ENCODE measurements at regions not wholly inside any gene's neighbourhood (a gene's known extent, or its start where the extent isn't known, plus 50 kb on each side); places are given as distances from the start of the nearest gene placed in this dataset.

DNA sequence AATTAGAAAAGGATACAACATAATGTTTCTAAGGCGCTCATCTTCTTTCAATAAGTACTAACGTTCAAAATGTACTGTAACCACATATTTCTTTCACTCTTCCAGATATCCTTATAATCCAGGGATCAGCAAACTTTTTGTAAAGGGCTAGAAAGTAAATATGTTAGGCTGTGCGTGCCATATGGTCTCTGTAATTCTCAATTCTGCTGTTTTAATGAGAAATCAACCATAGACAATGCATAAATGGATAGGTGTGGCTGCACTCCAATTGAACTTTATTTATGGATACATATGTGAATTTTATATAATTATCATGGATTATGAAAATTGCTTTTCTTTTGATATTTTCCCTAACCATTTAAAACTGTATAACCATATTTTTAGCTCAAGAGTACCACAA, 459.4 kb downstream of the EPHA4 start:
- no peak for FAIRE-seq

DNA sequence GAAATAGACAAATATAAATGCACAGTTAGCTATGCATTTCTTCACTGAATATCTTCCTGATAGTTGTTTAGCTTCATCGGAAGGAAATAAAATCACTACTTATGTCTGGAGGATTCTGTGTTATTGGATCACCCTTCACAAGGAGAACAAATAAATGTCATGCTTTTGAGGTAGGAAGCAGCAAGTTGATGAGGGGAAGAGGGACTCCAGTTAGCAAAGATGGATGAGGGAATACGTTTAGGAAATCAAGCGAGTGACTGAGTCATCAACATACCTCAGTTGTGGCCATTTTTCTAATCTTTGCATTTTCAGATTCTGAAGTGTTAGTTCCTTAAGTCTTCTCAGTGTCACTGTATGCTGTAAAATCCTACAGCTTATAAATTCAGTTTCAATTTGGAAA, 456.2 kb downstream of the EPHA4 start:
- DNase-seq (ENCODE audit: low spot score): no peak
- FAIRE-seq: no peak

More for the DNA sequence above, 459.4 kb downstream of the EPHA4 start:
- DNase-seq (ENCODE audit: low spot score): no peak

DNA sequence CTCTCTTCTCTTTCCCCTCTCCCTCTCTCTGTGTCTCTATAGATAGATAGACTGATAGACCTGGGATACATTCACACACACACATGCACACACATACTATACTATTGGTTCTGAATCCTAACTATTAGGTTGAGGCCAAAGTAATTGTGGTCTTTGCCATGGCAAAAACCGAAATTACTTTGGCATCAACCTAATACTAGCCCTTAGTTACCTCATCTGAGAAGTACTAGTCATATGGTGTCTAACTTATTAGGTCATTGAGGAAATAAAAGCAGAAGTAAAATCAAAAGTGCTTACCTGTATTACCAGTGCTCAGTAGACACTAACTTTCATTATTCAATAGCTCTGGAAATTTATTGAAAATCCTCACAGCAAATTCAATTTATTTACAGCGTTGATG, 451.5 kb downstream of the EPHA4 start:
- DNase-seq (ENCODE audit: low spot score): no peak
- FAIRE-seq: no peak

DNA sequence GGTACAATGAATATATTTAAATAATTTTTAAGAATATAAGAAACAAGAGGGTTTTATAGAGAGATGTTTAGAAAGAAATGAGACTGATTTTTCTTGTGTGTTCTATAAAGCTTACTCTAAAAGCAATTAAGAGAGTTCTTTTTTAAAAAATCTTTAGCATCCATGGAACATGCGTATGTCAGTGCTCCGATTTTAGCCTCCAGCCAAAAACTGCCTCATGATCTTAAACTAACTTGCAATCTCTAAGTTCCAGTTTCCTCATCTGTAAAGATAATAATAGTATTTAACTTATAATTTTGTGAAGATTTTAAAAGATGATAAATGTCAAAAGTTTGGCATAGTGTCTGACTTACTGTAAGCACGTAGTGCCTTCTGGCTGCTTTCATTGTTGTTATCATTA, 448.7 kb downstream of the EPHA4 start:
- DNase-seq (ENCODE audit: low spot score): no peak
- no peak for FAIRE-seq

DNA sequence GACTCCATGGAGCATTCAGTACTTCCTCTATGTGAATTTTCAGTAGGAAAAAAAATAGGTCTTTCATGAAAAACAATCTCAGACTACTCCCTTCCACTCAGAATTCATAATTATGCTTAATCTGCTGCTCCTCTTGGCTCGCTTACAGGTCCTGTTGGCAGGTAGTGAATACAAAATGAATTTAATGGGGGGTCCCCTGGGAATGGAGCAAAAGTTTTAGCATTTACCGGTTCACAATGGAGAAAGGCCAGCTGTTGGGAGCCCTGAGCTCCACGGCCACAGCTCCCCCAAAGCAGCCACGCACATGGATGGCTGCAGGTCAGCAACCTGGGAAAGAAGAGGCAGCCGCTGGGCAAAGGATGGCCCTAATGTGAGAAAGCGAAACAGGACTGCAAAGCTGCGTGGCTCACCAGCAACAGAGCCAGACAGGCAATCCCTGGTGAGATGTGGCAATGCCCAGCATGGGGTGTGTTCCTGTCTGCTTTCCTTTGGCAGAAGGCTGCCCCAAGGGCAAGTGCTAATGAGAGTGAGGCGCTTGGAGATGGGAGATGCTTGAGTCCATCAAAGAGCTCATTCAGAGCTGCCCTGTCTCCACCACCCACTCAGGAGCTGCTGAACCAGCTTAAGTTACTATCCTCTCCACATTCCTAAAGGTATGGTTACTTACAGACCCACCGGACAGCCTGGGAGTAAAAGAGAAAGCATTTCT, 447.4 kb downstream of the EPHA4 start:
- FAIRE-seq (no peak), DNase-seq (ENCODE audit: low spot score) (no peak)

DNA sequence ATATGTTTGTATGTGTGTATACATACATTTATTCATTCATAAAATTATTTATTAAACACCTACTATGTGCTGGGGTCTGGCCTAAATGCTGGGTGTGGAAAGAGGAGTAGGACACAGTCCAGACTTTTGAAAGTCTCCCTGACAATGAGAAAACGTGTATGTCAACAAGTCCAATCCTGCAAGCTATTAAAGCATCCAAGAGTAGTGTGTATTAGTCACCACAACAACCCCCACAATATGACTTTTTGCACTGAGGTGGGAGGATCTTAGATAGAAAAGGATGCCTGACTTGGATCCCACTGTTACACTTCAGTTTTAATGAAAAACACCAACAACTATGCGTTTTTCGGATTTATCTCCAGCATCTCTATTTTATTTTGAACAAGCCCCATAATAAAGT, 446.4 kb downstream of the EPHA4 start:
- no peak for DNase-seq (ENCODE audit: low spot score)
- no peak for FAIRE-seq

DNA sequence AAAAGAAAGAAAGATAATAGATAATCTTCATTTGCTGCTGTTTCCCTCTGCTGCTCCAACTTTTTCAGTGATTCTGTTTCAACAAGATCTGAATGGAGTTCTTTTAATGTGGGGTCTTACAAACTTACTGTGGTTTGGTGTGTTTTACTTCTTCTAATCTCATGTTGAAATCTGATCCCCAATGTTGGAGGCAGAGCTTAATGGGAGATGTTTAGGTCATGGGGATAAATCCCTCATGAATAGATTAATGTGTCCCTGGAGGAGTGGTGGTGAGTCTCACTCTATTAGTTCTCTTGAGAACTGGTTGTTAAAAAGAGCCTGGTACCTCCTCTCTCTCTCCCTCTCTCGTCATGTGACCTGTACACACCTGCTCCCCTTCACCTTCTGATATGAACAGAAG, 442.4 kb downstream of the EPHA4 start:
- DNase-seq (ENCODE audit: low spot score) (no peak), FAIRE-seq (no peak)

DNA sequence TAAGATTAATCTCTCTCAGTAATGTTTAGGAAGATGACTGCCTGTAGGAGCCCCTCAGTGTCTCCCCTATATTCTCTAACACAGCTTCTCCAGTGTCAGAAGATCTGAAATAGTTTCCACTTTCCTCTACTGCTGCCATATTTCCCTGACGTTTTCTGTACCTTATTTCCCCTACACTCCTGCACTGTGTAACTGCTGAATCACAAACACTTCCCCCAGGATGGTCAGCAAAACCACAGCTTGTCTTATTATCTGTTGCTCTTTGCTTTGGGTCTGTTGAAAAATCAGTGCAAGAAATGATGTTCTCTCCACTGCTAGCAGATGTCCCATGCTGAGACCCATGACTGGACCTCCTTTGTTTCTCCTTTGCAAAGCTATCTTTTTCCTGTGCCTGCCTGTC, 441.7 kb downstream of the EPHA4 start:
- DNase-seq (ENCODE audit: low spot score) (no peak), FAIRE-seq (no peak)

DNA sequence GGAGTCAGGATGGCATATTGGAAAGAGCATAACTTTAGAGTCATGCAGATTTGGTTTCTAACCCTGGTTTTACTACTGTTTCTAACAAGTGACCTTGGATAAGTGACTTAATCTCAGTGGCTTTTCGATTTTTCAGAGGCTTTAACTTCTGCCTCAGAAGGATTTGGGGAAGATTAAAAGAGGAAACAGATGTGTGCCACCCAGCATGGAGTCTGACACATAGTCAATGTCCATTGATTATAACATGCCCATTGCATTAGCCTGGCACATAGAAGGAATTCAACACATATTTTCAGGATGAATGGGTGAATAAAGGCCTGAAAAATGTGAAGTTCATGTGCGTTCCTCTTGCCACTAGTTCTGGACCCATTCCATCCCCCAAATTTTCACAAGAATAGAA, 438.2 kb downstream of the EPHA4 start:
- FAIRE-seq: no peak
- DNase-seq (ENCODE audit: low spot score): no peak

DNA sequence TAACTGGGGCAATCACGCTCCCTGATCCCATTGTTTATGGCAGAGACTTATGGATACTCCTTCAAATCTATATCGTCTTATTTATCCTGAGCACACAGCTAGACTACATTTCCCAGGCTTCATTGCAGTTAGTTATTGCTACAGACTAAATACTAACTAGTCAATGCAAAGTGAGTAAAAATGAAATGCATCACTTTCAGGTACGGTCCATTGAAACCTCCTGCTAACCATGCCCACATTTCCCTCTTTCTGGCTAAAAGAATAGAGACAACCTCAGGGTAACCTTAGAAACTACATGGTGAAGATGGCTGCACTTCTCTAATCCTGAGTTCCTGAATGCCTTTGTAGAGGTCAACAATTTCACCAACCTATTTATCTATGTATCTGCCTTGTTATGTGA, 437.4 kb downstream of the EPHA4 start:
- DNase-seq (ENCODE audit: low spot score) (no peak), FAIRE-seq (no peak)

DNA sequence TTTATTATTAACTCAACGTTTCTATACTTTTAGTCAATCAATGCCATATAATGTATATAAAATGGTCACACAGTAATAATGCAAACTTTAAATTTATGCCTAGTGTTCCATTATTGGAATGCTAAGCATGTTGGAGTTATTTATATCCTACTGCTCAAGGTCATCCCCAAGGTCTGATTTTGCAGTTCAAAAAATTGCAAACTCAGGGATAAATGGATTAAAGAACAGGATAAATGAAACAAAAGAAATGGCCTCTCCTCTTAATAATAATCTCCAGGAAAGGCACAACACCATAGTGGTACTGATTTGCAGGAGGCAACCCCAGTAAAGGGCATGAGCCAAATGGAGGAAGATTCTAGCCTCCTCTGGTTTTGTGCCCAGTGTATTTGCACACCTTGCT, 436.4 kb downstream of the EPHA4 start:
- DNase-seq (ENCODE audit: low spot score) (no peak), FAIRE-seq (no peak)

DNA sequence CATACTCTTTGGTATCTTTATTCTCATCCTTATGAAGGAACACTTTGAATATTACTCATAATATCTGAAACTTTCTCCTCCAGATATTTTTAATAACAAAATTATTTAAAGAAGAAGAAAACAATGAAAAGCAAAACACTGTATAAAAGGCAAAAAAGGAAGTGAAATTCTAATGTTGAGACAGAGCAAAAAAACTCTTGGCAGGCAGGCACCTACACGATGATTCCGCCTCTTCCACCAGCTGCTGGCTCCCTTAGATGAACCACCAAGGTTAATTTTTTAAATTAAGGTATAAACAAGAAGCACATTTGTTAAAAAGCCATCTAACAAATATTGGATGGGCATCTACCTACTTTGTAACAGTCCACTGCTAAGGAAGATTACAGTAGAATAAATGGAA, 434.7 kb downstream of the EPHA4 start:
- FAIRE-seq: no peak
- DNase-seq (ENCODE audit: low spot score): no peak

DNA sequence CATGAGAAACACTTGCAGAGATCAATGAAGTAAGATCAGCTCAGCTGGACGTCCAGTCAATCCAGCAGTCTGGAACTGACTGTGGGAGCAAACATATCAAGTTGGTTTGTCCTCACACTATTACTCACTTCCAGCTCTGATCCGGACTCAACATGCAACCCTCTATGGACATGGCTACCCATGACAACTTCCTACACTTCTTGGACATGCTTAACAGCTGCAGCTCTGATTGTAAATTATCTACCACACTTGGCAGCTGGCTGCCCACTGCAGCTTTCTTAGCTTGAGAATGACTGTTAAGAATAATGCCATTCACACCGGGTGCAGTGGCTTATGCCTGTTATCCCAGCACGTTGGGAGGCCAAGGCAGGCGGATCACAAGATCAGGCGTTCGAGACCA, 429.8 kb downstream of the EPHA4 start:
- FAIRE-seq (no peak), DNase-seq (ENCODE audit: low spot score) (no peak)

DNA sequence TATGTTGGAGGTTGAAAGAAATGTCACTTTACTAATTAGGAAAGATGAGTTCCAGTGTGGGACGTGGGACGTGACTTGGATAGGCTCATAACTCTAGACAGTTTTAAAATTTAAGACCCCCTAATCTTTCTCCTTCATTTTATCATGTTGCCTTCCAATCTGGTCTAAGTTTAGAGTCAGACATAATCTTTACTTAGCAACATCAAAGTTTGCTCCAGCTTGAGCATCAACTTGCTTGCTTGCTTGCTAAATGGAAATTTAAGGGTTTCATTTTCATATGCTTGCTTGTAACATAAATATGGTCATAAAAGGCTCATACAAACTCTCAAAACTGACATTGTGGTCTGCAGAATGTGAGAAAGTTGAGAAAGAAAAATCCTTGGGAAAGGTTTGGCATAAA, 428.9 kb downstream of the EPHA4 start:
- DNase-seq (ENCODE audit: low spot score): no peak
- FAIRE-seq: no peak

DNA sequence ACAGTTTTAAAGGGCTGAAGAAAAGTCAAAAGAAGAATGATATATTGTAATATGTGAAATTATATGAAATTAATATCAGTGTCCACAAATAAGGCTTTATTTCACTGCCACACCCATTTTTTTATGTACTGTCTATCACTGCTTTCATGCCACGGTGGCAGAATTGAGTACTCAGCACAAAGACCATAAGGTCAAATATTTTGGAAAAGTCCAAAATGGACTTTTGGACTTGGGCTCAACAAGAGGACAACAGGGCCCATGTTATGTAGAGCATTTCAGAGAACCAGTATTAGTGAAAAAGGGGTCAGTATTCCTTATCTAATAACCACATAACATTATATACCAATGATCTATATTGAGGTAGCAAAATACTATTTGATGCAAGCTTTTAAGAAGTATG, 427.2 kb downstream of the EPHA4 start:
- DNase-seq (ENCODE audit: low spot score) (no peak), FAIRE-seq (no peak)

DNA sequence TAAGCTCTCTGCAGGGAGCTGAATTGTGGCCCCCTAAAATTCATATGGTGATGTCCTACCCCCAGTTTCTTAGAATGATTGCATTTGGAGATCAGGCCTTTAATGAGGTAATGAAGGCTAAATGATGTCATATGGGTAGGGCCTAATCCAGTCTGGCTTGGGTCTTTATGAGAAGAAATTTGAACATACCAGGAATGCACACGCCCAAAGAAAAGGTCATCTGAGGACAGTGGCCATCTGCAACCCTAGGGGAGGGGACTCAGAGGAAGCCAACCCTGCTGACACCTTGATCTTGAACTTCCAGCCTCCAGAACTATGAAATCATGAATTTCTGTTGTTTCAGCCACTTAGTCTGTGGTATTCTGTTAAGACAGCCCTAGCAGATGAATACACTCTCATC, 426.7 kb downstream of the EPHA4 start:
- FAIRE-seq (no peak), DNase-seq (ENCODE audit: low spot score) (no peak)

DNA sequence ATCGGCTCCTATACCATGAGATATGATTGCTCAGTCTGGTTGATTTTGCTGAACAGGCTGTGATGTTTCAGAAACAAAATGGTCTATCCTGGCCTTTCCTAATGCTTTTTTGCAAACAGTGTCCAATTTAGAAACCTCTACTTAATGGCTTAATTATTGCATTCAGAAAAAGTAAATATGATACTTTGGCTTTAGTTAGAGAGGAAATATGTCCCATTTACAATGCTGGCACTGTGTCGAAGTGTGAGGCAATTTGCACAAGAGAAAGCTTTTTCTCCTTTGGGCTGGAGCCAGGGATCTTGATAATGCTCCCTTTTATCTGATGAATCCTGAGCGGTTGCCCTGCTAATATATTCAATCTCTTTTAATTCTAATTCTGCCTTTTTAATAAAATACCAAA, 418.9 kb downstream of the EPHA4 start:
- FAIRE-seq (no peak), DNase-seq (ENCODE audit: low spot score) (no peak)

DNA sequence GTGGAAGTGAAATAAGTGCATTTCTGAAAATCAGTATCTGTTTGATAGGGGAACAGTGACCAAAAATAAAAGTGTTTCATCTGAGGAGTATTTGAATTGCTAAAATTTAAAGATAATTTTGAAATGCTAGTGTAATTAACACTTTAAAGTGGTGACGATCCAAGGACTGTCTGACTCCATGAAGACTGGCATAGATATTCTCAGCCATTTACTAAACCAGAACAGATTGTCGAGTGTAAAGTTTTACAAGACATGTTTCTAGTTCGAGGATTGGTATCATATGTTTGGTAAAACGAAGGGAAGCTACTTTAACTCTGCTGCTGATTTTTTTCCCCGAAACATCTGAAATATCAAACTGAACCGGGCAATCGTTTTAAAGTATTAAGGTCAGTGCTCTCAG, 417.9 kb downstream of the EPHA4 start:
- DNase-seq (ENCODE audit: low spot score) (no peak), FAIRE-seq (no peak)

DNA sequence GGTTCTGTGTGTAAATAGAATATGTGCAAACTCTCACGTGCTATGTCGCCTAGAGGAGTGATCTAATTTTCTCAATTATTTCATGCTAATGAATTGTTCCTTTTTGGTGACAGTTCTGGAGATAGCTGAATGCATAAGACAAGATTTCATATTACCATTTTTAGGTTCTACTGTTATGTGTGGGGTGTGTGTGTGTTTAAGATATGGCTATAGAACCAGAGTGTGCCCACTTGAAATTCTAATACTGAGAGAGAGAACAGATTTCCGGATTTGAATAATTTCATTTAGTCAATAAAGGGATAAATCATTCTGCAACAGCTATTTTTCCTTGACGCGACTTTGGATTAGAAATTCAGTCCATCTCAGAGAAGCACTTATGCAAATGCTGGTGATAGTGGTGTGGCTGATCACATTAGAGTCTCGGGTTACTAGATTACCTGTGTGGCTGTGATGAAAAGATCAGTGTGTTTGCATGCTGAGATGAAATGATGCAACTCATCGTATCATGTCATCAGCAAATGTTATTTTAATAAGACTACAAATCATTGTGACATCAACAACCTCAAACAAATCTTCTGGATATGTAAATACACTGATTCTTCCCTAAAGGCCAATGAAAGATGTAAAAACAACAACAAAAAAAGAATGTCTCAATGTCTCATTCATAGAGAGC, 415.9 kb downstream of the EPHA4 start:
- FAIRE-seq (no peak), DNase-seq (ENCODE audit: low spot score) (no peak)

DNA sequence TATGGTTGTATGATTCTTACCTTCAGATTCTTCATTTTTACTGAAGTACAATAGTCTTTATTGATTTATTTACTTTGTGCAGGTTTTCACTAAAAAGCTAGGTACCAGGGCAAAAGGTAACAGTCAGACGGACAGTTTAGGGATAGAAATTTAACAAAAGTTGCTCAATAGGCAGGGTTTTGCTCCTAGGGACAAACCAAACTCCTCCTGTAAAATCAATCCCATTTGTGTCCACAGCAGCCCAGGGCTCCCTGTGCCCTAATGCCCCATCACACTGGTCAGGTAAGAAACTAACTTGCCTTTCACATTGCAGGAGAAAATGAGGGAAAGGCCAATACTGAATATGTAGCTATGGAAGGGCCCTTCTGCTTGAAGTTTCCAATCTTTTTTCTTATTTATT, 410.9 kb downstream of the EPHA4 start:
- no peak for DNase-seq (ENCODE audit: low spot score)
- FAIRE-seq: no peak

DNA sequence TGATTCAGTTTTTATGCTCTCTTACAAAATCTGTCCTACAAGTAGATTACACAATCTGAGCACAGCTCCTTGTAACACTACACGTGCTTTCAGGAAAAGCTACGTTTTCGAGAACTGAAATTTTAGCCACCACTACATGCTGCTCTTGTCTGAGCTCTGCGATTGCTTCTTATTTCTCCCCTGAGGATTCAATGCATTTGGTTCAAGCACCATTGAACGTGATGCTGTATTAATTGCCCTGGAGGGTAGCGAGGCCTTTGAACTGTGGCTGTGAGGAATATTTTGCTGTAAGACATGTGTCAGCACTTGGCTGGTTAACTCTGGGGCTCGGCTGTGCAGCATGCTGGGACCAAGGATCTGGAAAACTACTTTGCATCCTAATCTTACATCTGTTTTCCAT, 405.8 kb downstream of the EPHA4 start:
- FAIRE-seq: no peak
- no peak for DNase-seq (ENCODE audit: low spot score)

DNA sequence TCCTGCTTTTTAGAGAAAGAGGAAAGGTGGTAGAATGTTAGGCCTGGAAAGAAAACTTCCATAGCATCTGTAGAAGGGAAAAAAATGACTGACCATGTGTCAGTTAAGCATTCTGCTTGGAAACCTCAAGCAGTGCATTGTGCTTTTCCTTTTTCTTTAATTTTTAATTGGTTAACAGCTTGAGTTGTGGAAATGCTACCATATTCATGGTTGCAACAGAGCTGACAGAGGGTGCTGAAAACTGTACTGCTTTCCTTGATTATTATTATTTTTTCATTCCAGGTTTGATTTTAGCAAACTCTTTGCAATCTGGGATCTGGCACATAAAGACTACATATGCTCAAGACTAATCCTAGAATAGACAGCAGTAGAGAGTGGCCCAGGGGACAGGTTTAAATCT, 404.5 kb downstream of the EPHA4 start:
- FAIRE-seq: no peak
- DNase-seq (ENCODE audit: low spot score): no peak

DNA sequence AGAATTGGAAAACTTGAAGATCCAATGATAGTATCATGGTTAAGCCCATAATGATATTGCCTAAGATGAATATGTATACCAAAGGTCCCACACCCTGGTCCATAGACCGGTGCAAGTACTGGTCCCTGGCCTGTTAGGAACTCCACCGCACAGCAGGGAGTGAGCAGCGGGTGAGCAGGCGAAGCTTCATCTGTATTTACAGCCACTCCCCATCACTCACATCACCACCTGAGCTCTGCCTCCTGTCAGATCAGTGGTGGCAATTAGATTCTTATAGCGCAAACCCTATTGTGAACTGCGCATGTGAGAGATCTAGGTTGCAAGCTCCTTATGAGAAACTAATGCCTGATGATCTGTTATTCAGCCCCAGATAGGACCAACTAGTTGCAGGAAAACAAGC, 402.4 kb downstream of the EPHA4 start:
- FAIRE-seq (no peak), DNase-seq (ENCODE audit: low spot score) (no peak)

DNA sequence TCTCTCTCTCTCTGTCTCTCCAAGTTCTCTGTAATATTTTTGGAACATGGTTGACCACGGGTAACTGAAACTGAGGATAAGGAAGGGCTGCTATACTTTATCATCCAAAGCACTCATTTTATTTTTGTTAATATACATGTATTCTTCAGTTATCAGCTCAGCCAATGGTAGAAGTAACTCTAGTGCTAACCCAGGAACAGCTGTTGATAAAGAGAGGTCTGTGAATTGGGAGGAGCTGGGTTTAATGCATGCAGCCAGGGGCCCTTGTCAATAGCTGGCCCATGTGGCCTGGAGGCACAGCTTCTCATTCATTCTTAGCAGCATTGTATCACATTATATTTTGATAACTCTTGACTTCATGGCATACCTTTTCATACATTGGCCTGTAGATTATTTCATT, 401.6 kb downstream of the EPHA4 start:
- no peak for FAIRE-seq
- no peak for DNase-seq (ENCODE audit: low spot score)
